SU-DHL-6 (cell line): ENCODE measurements at regions not wholly inside any gene's neighbourhood (a gene's known extent, or its start where the extent isn't known, plus 50 kb on each side); places are given as distances from the start of the nearest gene placed in this dataset.
"Not testable (repeated sequence)": the region's sequence is repeated elsewhere in the genome, so short reads cannot be mapped to it uniquely, and the experiment has no call there.

ENCODE experiments used
- EZH2phosphoT487 ChIP-seq: fragments of 200-600 bp; sonication (generic), shearing (Covaris generic); conservative IDR thresholded peaks from 2 replicates; pipeline ENCODE4 v1.6.1; 2018; ENCODE audit warnings: mild to moderate bottlenecking, antibody characterized with exemption, low read length, moderate library complexity, mixed read lengths
- TF ChIP-seq, protein P1 (sequence below): fragments of 200-600 bp; sonication (generic); IDR thresholded peaks from one replicate; pipeline ENCODE4 v1.5.1; 2017; ENCODE audit warnings: antibody characterized with exemption, mild to moderate bottlenecking, low read length, moderate library complexity; ENCODE audit not compliant: insufficient read depth, poor library complexity, severe bottlenecking

DNA sequence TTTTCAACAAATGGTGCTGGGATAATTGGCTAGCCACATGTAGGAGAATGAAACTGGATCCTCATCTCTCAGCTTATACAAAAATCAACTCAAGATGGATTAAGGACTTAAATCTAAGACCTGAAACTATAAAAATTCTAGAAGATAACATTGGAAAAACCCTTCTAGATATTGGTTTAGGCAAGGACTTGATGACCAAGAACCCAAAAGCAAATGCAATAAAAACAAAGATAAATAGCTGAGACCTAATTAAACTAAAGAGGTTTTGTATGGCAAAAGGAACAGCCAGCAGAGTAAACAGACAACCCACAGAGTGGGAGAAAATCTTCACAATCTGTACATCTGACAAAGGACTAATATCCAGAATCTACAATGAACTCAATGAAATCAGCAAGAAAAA is 88.0 kb upstream of the CDC42BPA start:
- TF ChIP-seq, protein P1, sequence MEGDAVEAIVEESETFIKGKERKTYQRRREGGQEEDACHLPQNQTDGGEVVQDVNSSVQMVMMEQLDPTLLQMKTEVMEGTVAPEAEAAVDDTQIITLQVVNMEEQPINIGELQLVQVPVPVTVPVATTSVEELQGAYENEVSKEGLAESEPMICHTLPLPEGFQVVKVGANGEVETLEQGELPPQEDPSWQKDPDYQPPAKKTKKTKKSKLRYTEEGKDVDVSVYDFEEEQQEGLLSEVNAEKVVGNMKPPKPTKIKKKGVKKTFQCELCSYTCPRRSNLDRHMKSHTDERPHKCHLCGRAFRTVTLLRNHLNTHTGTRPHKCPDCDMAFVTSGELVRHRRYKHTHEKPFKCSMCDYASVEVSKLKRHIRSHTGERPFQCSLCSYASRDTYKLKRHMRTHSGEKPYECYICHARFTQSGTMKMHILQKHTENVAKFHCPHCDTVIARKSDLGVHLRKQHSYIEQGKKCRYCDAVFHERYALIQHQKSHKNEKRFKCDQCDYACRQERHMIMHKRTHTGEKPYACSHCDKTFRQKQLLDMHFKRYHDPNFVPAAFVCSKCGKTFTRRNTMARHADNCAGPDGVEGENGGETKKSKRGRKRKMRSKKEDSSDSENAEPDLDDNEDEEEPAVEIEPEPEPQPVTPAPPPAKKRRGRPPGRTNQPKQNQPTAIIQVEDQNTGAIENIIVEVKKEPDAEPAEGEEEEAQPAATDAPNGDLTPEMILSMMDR = not testable (repeated sequence)
- not testable (repeated sequence) for TF ChIP-seq EZH2phosphoT487
